ENCODE measurements at regions not wholly inside any gene's neighbourhood (a gene's known extent, or its start where the extent isn't known, plus 50 kb on each side); places are given as distances from the start of the nearest gene placed in this dataset.
"Not testable (repeated sequence)": the region's sequence is repeated elsewhere in the genome, so short reads cannot be mapped to it uniquely, and the experiment has no call there.

GRCh38 chr5:24167806-24168205 lies 477.0 kb downstream of the CDH10 start:
- no peak overlapping the region for H3K4me3 ChIP-seq (ENCODE audit: low read depth, poor library complexity, severe bottlenecking)
- DNase-seq (ENCODE audit: low spot score in 2 of 2) = no peak
- no peak for TF ChIP-seq POLR2A (IDR thresholded peaks at IDR 0.05)
- intact Hi-C loops (cut with DNase I; ENCODE audit: low total_unique reads) = no loop called here

GRCh38 chr5:24170026-24170425 lies 474.8 kb downstream of the CDH10 start:
- 88 to 91% methylated on average over 16 of the region's 16 CpGs for WGBS, 2 donors
- H3K4me3 ChIP-seq (ENCODE audit: low read depth, poor library complexity, severe bottlenecking) = no peak overlapping the region
- no peak for DNase-seq (ENCODE audit: low spot score in 2 of 2)
- TF ChIP-seq POLR2A (IDR thresholded peaks at IDR 0.05) (no peak), CTCF (IDR thresholded peaks at IDR 0.05) (no peak)
- intact Hi-C loops (cut with DNase I; ENCODE audit: low total_unique reads) = no loop called here

- H3K4me3 ChIP-seq (ENCODE audit: low read depth, poor library complexity, severe bottlenecking); DNase-seq (ENCODE audit: low spot score in 2 of 2); intact Hi-C loops (cut with DNase I; ENCODE audit: low total_unique reads): not testable (repeated sequence)
- WGBS, 2 donors = 76 to 78% methylated on average over 2 of the region's 2 CpGs
These were observed 473.8 kb downstream of the CDH10 start for GRCh38 chr5:24170930-24171329.

- intact Hi-C loops (cut with DNase I; ENCODE audit: low total_unique reads) = loop anchor here (5.0 kb wide), 1 partner anchor 964 kb away; no protein-coding TSS in a partner anchor
- H3K4me3 ChIP-seq (ENCODE audit: low read depth, poor library complexity, severe bottlenecking) = no peak overlapping the region
- DNase-seq (ENCODE audit: low spot score in 2 of 2) = no peak
- WGBS, 2 donors = 62 to 69% methylated on average over 4 of the region's 4 CpGs
- TF ChIP-seq POLR2A (IDR thresholded peaks at IDR 0.05) = no peak
- no peak for TF ChIP-seq CTCF (IDR thresholded peaks at IDR 0.05)
These were observed 467.0 kb downstream of the CDH10 start for GRCh38 chr5:24177821-24178220.

GRCh38 chr5:24183981-24184380 lies 460.8 kb downstream of the CDH10 start:
- no peak for DNase-seq (ENCODE audit: low spot score in 2 of 2)
- intact Hi-C loops (cut with DNase I; ENCODE audit: low total_unique reads) = no loop called here
- no peak for TF ChIP-seq POLR2A (IDR thresholded peaks at IDR 0.05)
- no peak for TF ChIP-seq CTCF (IDR thresholded peaks at IDR 0.05)
- WGBS, 2 donors = 89 to 92% methylated on average over 2 of the region's 2 CpGs
- H3K4me3 ChIP-seq (ENCODE audit: low read depth, poor library complexity, severe bottlenecking) = no peak overlapping the region

- no peak overlapping the region for H3K4me3 ChIP-seq (ENCODE audit: low read depth, poor library complexity, severe bottlenecking)
- intact Hi-C loops (cut with DNase I; ENCODE audit: low total_unique reads) = no loop called here
- no peak for DNase-seq (ENCODE audit: low spot score in 2 of 2)
- 65 to 66% methylated on average over 7 of the region's 7 CpGs for WGBS, 2 donors
- no peak for TF ChIP-seq CTCF (IDR thresholded peaks at IDR 0.05)
- no peak for TF ChIP-seq POLR2A (IDR thresholded peaks at IDR 0.05)
These were observed 456.4 kb downstream of the CDH10 start for GRCh38 chr5:24188216-24188925.

GRCh38 chr5:24196789-24197188 lies 448.0 kb downstream of the CDH10 start:
- TF ChIP-seq POLR2A (IDR thresholded peaks at IDR 0.05) (no peak), CTCF (IDR thresholded peaks at IDR 0.05) (no peak)
- no peak for DNase-seq (ENCODE audit: low spot score in 2 of 2)
- no peak overlapping the region for H3K4me3 ChIP-seq (ENCODE audit: low read depth, poor library complexity, severe bottlenecking)
- 82 to 87% methylated on average over 2 of the region's 2 CpGs for WGBS, 2 donors
- intact Hi-C loops (cut with DNase I; ENCODE audit: low total_unique reads) = no loop called here

Measured in lower leg skin (tissue), 4 donors.